Mesenteric fat pad (tissue), 1 donor: ENCODE measurements at regions not wholly inside any gene's neighbourhood (a gene's known extent, or its start where the extent isn't known, plus 50 kb on each side); places are given as distances from the start of the nearest gene placed in this dataset.

ENCODE experiments used
- DNase-seq: peaks from one replicate; pipeline ENCODE4 v3.0.0-alpha.2; 2020; ENCODE audit warnings: low spot score
- donor health status: DM: yes; HTN: yes; CAD: no.

DNA sequence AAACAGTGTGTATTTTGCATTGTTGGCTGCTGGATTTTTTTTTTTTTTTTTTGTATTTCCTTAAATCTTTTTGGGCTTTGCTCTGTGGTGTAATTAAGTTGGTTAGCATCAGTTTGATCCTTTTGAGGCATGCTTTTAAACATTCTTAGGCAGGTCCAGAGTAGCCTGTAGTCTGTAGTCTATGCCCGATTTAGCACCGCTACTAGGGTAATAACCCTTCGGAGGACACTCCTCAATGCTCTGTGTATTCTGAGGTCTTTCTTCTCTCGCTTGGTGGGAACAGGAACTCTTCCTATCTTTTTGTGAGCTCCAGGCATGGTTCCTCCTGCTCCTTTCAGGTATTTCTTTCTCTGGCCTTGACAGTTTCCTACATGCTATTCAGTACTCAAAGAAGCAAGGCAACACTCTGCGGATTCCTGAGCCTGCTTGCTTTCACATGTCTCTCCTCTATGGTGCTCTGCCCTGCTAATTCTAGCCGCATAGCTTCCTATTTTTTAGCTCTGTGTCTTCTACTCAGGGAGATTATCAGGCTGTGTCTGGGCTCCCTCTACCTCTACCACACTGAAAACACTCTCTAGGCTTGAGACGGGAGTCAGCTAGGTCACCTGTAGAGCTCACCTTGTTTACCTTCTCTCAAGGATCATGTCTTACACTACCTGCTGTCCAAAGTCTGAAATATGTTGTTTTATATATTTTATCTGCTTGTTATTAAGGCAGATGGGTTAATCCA lies 195.1 kb downstream of the NDFIP2 start:
- DNase-seq = no peak

- DNase-seq = no peak
These were observed 194.0 kb downstream of the NDFIP2 start for GRCh38 chr13:79674765-79675515.

- no peak for DNase-seq
These were observed 193.0 kb downstream of the NDFIP2 start for GRCh38 chr13:79673993-79674377.

DNA sequence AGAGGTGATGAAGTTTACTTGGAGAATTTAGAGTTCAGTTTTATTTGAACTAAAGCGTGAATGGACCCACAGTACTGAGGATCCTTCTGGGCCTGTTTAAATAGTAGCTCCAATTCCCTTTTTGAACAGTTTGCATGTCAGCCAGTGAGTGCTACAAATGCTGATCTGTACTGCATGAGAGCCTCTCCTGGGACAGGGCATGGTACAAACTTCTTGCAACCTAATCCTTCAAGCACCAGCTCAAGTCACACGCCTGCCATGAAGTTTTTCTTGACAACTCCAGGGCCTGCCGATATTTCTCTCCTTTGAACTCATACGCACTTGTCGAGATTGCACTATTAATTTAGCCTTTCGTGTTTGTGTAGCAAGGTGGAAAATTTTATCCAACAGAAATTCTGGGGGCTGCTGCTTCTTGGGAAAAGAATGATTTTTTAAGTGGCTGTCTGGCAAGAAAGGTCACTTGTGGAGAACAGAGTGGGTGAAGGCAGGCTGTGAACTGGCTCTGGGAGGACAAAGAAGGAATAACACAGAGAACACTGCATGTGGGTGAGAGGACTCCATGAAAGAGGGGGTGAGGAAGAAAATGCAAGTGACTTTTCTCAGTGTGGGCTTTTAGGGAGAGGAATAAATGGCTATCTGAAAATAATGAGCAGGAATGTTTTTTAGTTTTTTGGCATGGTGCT lies 192.5 kb downstream of the NDFIP2 start:
- no peak for DNase-seq

DNA sequence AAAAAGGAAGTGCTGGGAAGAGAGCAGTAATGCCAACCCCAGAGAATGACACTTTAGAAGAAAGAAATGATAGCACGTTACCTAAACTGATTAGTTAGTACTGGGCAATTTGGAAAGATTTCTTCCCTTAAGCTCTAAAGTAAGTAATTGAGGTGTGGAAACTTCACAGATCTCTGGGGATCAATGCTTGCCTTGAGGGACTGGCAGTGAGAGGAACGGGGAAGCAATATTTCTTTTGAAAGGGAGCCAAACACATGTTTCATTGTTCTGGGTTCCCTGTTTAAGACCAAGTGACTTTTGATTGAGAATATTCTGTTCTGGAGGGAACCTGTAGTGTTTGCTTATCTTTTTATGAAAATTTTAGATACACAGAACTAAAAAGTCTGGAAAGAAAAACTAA lies 190.5 kb downstream of the NDFIP2 start:
- DNase-seq = no peak

GRCh38 chr13:79668201-79668752 lies 187.3 kb downstream of the NDFIP2 start:
- DNase-seq = no peak

GRCh38 chr13:79667771-79668170 lies 186.8 kb downstream of the NDFIP2 start:
- no peak for DNase-seq

DNA sequence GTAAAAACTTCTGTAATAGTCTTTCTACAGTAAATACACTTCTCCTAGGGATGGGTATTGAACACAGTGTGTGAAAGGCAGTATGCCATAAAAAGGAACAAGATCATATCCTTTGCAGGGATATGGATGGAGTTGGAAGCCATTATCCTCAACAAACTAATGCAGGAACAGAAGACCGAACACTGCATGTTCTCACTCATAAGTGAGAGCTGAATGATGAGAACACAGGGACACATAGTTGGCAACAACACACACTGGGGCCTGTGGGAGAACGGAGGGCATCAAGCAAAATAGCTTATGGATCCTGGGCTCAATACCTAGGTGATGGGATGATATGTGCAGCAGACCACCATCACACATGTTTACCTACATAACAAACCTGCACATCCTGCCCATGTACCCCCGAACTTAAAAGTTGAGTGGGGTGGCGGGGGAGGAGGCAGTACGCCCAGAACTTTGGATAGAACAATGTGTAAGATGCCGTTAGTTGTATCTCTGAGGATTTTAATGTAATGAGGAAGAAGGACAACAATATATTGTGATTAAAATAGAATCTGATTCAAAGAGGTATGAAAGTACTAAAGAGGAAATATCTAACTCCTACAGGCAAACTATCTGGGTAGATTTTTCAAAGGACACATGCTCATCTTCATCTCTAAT lies 183.2 kb downstream of the NDFIP2 start:
- DNase-seq = no peak

DNA sequence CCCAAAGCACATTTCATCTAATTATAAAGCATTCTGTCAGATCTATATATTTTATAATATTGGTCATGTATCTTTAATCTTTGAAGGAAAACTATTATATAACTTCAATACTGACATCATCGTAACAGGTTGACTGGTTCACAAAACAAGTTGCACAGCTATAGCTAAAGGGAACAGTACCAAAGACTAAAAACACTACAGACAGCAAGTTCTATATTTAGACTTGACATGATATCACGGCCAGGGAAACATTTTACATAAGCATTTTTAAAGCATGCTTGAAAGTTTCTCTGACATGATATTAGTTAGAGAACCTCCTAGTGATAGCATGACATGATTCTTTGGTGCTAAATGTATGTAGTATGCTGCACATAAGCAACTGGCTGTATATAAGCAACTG lies 182.5 kb downstream of the NDFIP2 start:
- no peak for DNase-seq

DNA sequence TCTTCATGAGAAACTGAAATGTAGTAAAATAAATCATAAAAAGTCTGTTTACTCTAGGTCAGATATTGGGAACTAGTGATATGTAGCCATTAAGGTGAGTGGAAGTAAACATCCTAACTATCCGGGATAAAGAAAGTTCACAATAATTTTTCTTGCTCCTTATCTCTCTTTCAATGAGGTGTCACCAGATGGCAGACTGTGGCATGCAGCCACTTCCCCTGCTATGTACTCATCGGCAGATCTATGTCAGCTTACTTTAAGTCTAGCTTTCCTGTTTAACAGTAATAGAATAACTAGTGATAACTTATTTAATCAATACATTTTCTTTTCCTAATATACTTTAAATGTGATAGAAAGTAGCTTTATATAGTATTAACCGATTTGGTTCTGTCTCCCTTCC lies 181.9 kb downstream of the NDFIP2 start:
- no peak for DNase-seq

- no peak for DNase-seq
These were observed 179.4 kb downstream of the NDFIP2 start for GRCh38 chr13:79660361-79660760.

- DNase-seq = no peak
These were observed 178.2 kb downstream of the NDFIP2 start for GRCh38 chr13:79659121-79659521.

- DNase-seq = no peak
These were observed 177.5 kb downstream of the NDFIP2 start for GRCh38 chr13:79658333-79658975.

- DNase-seq = no peak
These were observed 174.6 kb downstream of the NDFIP2 start for GRCh38 chr13:79655509-79655908.

- DNase-seq = no peak
These were observed 173.6 kb downstream of the NDFIP2 start for GRCh38 chr13:79654520-79654919.

DNA sequence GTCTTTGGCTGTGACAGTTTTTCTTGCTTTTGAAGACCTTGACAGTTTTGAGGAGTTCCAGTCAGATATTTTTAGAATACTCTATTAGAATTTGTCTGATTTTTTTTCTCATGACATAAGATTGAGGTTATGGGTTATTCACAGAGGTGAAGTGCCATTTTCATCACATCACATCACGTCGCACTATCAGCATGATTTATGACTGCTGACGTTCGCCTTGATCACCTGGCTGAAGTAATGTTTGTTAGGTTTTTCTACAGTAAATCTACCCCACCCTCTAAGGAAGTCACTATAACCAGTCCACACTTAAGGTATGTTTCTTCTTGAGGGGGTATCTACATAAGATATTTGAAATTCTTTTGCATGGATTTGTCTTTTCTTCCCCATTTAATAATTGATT lies 169.7 kb downstream of the NDFIP2 start:
- no peak for DNase-seq

DNA sequence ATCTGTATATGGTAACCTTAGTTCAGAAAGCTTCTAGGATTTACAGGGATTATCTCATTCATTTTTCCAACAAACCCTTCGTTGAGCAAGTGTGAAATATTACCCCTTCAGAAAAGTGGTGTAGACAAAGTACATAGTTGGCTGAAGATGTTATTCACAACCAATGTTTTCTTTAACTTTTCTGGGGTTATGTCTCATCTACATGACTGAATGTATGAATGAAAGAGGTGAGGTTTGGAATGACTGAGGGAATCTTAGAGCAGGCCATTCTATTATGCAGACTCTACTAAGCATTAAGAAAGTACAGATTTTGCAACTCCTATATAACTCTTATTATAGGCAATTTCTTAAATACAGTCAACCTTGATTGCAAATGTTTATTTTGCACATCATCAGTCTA lies 167.2 kb downstream of the NDFIP2 start:
- DNase-seq = no peak

DNA sequence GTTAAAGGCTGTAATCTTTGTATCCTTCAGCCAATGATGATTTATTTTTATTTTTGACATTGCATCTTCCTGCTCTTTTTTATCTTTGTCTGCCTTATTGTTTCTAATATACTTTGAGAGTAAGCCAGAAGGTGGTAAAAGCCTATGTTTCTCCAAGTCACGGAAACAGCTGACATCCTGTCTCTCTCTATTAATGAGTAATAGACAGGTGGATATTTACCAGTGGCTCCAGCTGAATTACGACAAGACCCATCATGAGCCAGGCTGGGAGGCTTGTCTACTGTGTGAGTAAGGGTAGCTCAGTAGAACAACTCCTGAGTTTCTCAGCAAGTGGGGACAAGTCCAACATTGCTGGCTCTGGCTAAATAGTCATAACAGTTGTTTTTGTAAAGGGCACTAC lies 166.6 kb downstream of the NDFIP2 start:
- DNase-seq = no peak

DNA sequence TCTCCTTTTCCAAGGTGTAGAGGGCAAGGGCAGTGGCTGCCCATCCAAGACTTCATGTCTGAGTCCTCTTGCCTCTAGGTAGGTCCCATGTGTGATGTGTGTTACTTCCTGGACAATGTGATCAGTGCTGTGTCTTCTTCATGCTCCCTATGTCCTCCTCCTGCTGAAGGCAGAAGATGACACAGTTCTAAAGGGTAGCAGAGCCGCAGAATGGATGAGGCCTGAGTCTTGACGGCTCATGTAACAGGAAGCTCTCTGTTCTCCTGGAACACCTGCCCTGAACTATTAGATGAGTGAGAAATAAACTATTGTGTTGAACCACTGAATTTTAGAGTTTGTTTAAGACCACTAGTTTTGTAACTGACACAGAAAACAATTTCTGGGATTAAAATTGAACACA lies 165.9 kb downstream of the NDFIP2 start:
- DNase-seq = no peak

DNA sequence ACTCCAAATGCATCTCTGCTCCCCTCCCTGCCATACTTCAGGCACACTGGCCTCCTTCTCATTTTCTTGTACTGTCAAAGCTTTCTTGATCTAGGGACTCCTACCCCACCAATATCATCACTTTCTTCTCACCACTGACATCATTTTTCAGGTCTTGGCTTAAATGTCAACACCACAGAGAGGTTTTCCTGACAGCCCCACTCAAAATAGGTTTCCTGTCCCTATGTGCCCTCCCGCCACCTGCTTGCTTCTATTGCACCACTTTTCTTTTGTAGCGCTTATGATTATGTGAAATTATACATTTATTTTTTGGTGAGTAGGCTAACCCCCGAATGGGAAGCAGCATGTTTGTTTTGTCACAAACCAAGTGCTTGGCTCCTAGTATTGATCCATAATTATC lies 164.6 kb downstream of the NDFIP2 start:
- DNase-seq = no peak

GRCh38 chr13:79642596-79642995 lies 161.6 kb downstream of the NDFIP2 start:
- no peak for DNase-seq
